Stomach (tissue), 8 donors: ENCODE measurements at regions not wholly inside any gene's neighbourhood (a gene's known extent, or its start where the extent isn't known, plus 50 kb on each side); places are given as distances from the start of the nearest gene placed in this dataset.

ENCODE experiments used
- DNase-seq, 2 donors: peaks; one replicate each; pipeline versions ENCODE4 v3.0.0 to v3.0.0-alpha.2; 2013 to 2019
- H3K27ac ChIP-seq, 5 donors: fragments of 200-600 bp in 4 of 5; sonication (generic) in 4 of 5; one replicate each; pipeline ENCODE4 v1.5.1; 2013 to 2019; ENCODE audit warnings: mild to moderate bottlenecking in 1 of 5, moderate library complexity in 1 of 5
- H3K27me3 ChIP-seq, 3 donors: fragments of 200-600 bp; sonication (generic); one replicate each; pipeline ENCODE4 v1.5.1; 2017 to 2019; ENCODE audit warnings: mixed run types in 1 of 3
- H3K36me3 ChIP-seq, 4 donors: fragments of 200-600 bp; sonication (generic); 1 replicate in 3 of 4; 2 replicates in 1 of 4; pipeline ENCODE4 v1.5.1; 2016 to 2019
- H3K4me1 ChIP-seq, 4 donors: fragments of 200-600 bp; sonication (generic); one replicate each; pipeline ENCODE4 v1.5.1; 2016 to 2019
- H3K4me3 ChIP-seq, 4 donors: fragments of 200-600 bp; sonication (generic) in 3 of 4; one replicate each; pipeline ENCODE4 v1.5.1; 2016 to 2019; ENCODE audit warnings: mild to moderate bottlenecking in 1 of 4
- H3K9me3 ChIP-seq, 4 donors: fragments of 200-600 bp; sonication (generic); one replicate each; pipeline ENCODE4 v1.5.1; 2016 to 2019
- EP300 ChIP-seq: sonication (generic); formaldehyde crosslinking; IDR thresholded peaks from one replicate; pipeline ENCODE4 v1.6.1; 2017; ENCODE audit warnings: antibody characterized with exemption
- POLR2A ChIP-seq, 4 donors: fragments of 450-650 bp; IDR thresholded peaks; one replicate each; pipeline ENCODE4 v1.6.1; 2016; ENCODE audit warnings: antibody characterized with exemption in 4 of 4, control low read depth in 2 of 4, mild to moderate bottlenecking in 1 of 4, moderate library complexity in 1 of 4
- POLR2AphosphoS5 ChIP-seq, 3 donors: sonication (generic); formaldehyde crosslinking; IDR thresholded peaks; one replicate each; pipeline ENCODE4 v1.6.1; 2016; ENCODE audit warnings: antibody characterized with exemption in 3 of 3
- WGBS, 5 donors: extraction: QIAGEN DNeasy Blood & Tissue Kit in 3 of 5; methylation state at CpG; one replicate each; pipeline versions ENCODE4 v1.1.5 to v1.1.7; 2013 to 2018; 5-methylcytosine and 5-hydroxymethylcytosine counted together
- intact Hi-C: fragments of 100-400 bp; cut with DNase I; formaldehyde crosslinking; loops from one replicate; pipeline ENCODE4 v1.15.1; 2023; ENCODE audit warnings: low total_unique reads
- TF ChIP-seq, protein P1 (sequence below), 7 experiments: fragments of 450-650 bp in 4 of 7; fragments of 200-600 bp in 3 of 7; sonication (generic) in 3 of 7; IDR thresholded peaks; one replicate each; pipeline ENCODE4 v1.5.1; 2016 to 2019; ENCODE audit warnings: antibody characterized with exemption in 7 of 7, control low read depth in 2 of 7, mild to moderate bottlenecking in 1 of 7
- donor health status: healthy with polysubstance abuse.
- donor health status: Bipolar disorder and iron deficiency.
- donor health status: healthy.

DNA sequence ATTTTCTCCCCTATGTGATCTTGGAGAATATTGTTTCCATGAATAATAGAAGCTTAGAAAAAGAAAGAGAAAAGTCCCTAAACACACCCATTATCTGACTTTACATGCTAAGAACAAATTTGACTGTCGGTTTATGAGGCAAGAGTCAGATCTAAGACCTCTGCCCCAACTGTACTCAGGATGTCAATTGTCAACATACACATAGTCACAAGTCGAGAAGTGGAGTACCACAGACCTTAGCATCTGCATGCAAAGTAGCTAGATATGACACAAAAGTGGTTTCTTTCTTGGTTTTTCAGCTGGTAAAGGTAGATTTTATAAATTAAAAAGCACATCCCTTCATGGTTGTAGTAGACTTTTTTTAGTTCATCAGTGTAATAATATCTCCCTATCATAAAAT lies 97.2 kb upstream of the DPYD start:
- WGBS, 5 donors: 66 to 76% (median 72%) methylated on average over 2 of the region's 2 CpGs
- Histone ChIP-seq H3K4me3 (no peak overlapping the region), H3K27me3 (no peaks in the 10 kb centered on the region), H3K4me1 (no peaks in the 10 kb centered on the region), H3K9me3 (no peaks in the 10 kb centered on the region), H3K27ac (no peak overlapping the region), H3K36me3 (no peaks in the 10 kb centered on the region)
- TF ChIP-seq, protein P1, sequence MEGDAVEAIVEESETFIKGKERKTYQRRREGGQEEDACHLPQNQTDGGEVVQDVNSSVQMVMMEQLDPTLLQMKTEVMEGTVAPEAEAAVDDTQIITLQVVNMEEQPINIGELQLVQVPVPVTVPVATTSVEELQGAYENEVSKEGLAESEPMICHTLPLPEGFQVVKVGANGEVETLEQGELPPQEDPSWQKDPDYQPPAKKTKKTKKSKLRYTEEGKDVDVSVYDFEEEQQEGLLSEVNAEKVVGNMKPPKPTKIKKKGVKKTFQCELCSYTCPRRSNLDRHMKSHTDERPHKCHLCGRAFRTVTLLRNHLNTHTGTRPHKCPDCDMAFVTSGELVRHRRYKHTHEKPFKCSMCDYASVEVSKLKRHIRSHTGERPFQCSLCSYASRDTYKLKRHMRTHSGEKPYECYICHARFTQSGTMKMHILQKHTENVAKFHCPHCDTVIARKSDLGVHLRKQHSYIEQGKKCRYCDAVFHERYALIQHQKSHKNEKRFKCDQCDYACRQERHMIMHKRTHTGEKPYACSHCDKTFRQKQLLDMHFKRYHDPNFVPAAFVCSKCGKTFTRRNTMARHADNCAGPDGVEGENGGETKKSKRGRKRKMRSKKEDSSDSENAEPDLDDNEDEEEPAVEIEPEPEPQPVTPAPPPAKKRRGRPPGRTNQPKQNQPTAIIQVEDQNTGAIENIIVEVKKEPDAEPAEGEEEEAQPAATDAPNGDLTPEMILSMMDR (IDR thresholded peaks at IDR 0.05): no peak
- TF ChIP-seq POLR2AphosphoS5 (IDR thresholded peaks at IDR 0.05) (no peak), EP300 (no peak), POLR2A (IDR thresholded peaks at IDR 0.05) (no peak)
- intact Hi-C loops: no loop called here
- DNase-seq: no peak

DNA sequence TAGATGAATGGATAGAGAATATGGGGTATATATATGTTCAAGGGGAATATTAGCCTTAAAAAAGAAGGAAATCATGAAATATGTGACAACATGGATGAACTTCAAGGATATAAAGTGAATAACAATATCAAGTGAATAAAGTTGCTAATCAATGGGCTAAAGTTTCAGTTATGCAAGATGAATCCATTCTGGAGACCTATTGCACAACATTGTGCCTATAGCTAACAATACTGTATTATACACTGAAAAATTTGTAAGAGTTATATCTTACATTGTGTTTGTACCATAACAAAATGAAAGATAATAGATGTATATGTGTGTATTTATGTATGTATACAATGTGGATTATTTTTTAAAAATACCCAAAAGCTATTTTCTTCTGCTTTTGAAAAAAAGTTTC lies 96.3 kb upstream of the DPYD start:
- Histone ChIP-seq H3K36me3 (no peaks in the 10 kb centered on the region), H3K27me3 (no peaks in the 10 kb centered on the region), H3K4me3 (no peak overlapping the region), H3K27ac (no peak overlapping the region), H3K9me3 (no peaks in the 10 kb centered on the region), H3K4me1 (no peaks in the 10 kb centered on the region)
- no peak for DNase-seq
- TF ChIP-seq POLR2A (IDR thresholded peaks at IDR 0.05): no peak
- no peak for TF ChIP-seq POLR2AphosphoS5 (IDR thresholded peaks at IDR 0.05)
- TF ChIP-seq, protein P1 (IDR thresholded peaks at IDR 0.05): no peak
- no peak for TF ChIP-seq EP300
- intact Hi-C loops: no loop called here

DNA sequence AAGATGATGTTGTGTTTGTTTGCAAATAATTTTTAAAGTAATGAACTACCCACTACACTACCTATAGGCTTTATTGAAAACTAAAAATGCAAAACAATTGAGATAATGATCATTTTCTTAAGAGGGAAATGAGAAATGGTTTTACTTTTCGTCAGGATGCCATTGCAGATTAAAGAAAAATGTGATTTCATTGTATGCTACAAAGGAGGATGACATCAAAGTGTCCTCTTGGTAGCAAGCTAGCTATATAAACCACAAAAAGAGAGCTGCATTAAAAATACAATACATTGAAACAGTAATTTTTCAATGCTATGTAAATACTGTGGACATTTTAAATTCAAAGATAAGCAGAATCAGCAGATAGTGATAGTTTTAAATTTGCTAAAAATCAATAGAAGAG lies 87.5 kb upstream of the DPYD start:
- TF ChIP-seq, protein P1 (IDR thresholded peaks at IDR 0.05): no peak
- no peak for TF ChIP-seq POLR2AphosphoS5 (IDR thresholded peaks at IDR 0.05)
- no peak for TF ChIP-seq EP300
- TF ChIP-seq POLR2A (IDR thresholded peaks at IDR 0.05): no peak
- WGBS, 5 donors: 60 to 86% (median 61%) methylated on average over 1 of the region's 1 CpG
- intact Hi-C loops: no loop called here

DNA sequence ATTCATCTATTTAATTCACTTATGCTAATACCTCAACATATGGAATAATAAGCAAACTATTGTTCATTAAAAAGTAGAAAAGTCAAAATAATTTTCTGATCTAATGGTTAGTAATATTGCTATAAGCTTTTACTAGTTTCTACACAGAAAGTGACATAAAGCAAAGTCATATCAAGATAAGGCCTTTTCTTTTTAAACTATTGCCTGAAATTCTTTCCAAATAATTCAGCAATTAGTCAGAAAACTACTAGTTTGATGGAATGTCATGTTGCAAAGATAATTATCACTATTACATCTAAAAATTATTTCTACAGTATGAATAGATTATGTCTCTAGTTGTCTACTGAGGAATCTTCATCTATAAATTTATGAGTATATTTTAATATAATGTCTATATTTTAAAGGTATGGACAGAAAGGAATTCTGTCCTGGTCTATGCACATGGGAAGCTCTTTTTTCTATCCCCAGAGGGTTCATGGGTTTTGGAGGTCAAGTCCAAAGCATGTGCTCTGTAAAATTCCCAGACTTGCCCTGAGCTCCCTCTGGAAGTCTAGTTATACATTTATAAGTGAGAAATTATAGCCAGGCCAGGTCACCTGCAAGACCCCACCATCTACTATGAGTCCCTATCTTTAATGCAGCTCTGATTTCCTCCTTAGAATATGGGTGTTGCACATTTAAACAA lies 84.6 kb upstream of the DPYD start:
- no peak for TF ChIP-seq POLR2AphosphoS5 (IDR thresholded peaks at IDR 0.05)
- TF ChIP-seq EP300: no peak
- TF ChIP-seq POLR2A (IDR thresholded peaks at IDR 0.05): no peak
- no peak overlapping the region for H3K4me3 ChIP-seq
- DNase-seq: no peak
- H3K27me3 ChIP-seq: no peaks in the 10 kb centered on the region
- H3K36me3 ChIP-seq: no peaks in the 10 kb centered on the region
- H3K27ac ChIP-seq: no peak overlapping the region
- intact Hi-C loops: no loop called here
- no peaks in the 10 kb centered on the region for H3K9me3 ChIP-seq
- H3K4me1 ChIP-seq: no peaks in the 10 kb centered on the region

More for the DNA sequence above, 87.5 kb upstream of the DPYD start:
- Histone ChIP-seq H3K36me3 (no peaks in the 10 kb centered on the region), H3K27me3 (no peaks in the 10 kb centered on the region), H3K4me3 (no peak overlapping the region), H3K9me3 (no peaks in the 10 kb centered on the region), H3K4me1 (no peaks in the 10 kb centered on the region), H3K27ac (no peak overlapping the region)
- no peak for DNase-seq

DNA sequence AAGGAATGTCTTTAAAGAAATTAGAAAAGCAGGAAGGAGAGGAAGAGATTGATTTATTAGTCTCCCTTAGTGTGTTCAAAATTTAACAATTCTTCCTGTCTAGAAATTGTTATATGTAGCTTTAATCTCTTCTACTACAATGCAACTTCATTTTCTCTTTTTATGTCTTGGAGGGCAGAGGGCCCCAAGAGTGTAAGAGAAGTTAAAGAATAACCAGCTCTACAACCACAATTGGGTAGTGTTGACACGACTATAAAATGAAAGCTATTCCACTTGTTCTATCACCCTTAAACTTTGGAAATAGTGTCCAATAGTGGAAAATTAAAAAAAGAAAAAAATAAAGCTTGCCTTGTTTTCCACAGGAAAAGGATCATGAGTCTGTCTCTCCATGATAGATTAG lies 82.6 kb upstream of the DPYD start:
- Histone ChIP-seq H3K4me1 (no peaks in the 10 kb centered on the region), H3K4me3 (no peak overlapping the region), H3K36me3 (no peaks in the 10 kb centered on the region), H3K27me3 (no peaks in the 10 kb centered on the region), H3K9me3 (no peaks in the 10 kb centered on the region), H3K27ac (no peak overlapping the region)
- 18 to 45% (median 28%) methylated on average over 1 of the region's 1 CpG for WGBS, 5 donors
- intact Hi-C loops: no loop called here
- TF ChIP-seq EP300 (no peak), POLR2A (IDR thresholded peaks at IDR 0.05) (no peak), POLR2AphosphoS5 (IDR thresholded peaks at IDR 0.05) (no peak)
- TF ChIP-seq, protein P1 (IDR thresholded peaks at IDR 0.05): no peak
- no peak for DNase-seq
